H9 (cell line): ENCODE measurements at regions not wholly inside any gene's neighbourhood (a gene's known extent, or its start where the extent isn't known, plus 50 kb on each side); places are given as distances from the start of the nearest gene placed in this dataset.

Source experiments
- DNase-seq: peaks from one replicate; pipeline ENCODE4 v3.0.0-alpha.2; 2017
- H2AFZ ChIP-seq: one replicate; pipeline ENCODE4 v1.6.1; 2013; ENCODE audit warnings: mild to moderate bottlenecking, low read length, control low read depth, moderate library complexity
- H2AK5ac ChIP-seq: 2 replicates; pipeline ENCODE4 v1.6.1; 2013; ENCODE audit warnings: low read length, control low read depth, mixed read lengths; ENCODE audit not compliant: insufficient read length
- H2BK120ac ChIP-seq: one replicate; pipeline ENCODE4 v1.6.1; 2013; ENCODE audit warnings: low read depth, mild to moderate bottlenecking, low read length, control low read depth, inconsistent platforms; ENCODE audit not compliant: poor library complexity, severe bottlenecking
- H2BK12ac ChIP-seq: 2 replicates; pipeline ENCODE4 v1.6.1; 2013; ENCODE audit warnings: low read length, control low read depth, mixed read lengths, low read depth; ENCODE audit not compliant: insufficient read length
- H2BK15ac ChIP-seq: 2 replicates; pipeline ENCODE4 v1.6.1; 2013; ENCODE audit warnings: low read depth, low read length, control low read depth
- H2BK20ac ChIP-seq: one replicate; pipeline ENCODE4 v1.6.1; 2013; ENCODE audit warnings: low read depth, mild to moderate bottlenecking, low read length, control low read depth, inconsistent platforms; ENCODE audit not compliant: poor library complexity, severe bottlenecking
- H2BK5ac ChIP-seq: 2 replicates; pipeline ENCODE4 v1.6.1; 2013; ENCODE audit warnings: low read length, control low read depth, mixed read lengths; ENCODE audit not compliant: insufficient read length
- H3K14ac ChIP-seq: 2 replicates; pipeline ENCODE4 v1.6.1; 2013; ENCODE audit warnings: low read length, control low read depth; ENCODE audit not compliant: insufficient read depth
- H3K18ac ChIP-seq: 2 replicates; pipeline ENCODE4 v1.6.1; 2013; ENCODE audit warnings: low read depth, mild to moderate bottlenecking, mixed read lengths, low read length, control low read depth; ENCODE audit not compliant: insufficient read length
- H3K23ac ChIP-seq: 2 replicates; pipeline ENCODE4 v1.6.1; 2013; ENCODE audit warnings: low read length, control low read depth, mixed read lengths, low read depth; ENCODE audit not compliant: insufficient read length
- H3K23me2 ChIP-seq: 2 replicates; pipeline ENCODE4 v1.6.1; 2013; ENCODE audit warnings: low read depth, mild to moderate bottlenecking, mixed read lengths, low read length, control low read depth; ENCODE audit not compliant: insufficient read length, poor library complexity, severe bottlenecking
- H3K27ac ChIP-seq: 2 replicates; pipeline ENCODE4 v1.5.1; 2013; ENCODE audit warnings: low read length, control low read depth, mixed read lengths, low read depth; ENCODE audit not compliant: insufficient read length
- H3K27me3 ChIP-seq: 2 replicates; pipeline ENCODE4 v1.6.1; 2013; ENCODE audit warnings: low read length, control low read depth, inconsistent platforms; ENCODE audit not compliant: insufficient read depth
- H3K4ac ChIP-seq: 2 replicates; pipeline ENCODE4 v1.6.1; 2013; ENCODE audit warnings: low read depth, mild to moderate bottlenecking, control low read depth, inconsistent platforms, low read length, moderate library complexity
- H3K4me1 ChIP-seq: 2 replicates; pipeline ENCODE4 v1.6.1; 2013; ENCODE audit warnings: low read length, control low read depth, inconsistent platforms; ENCODE audit not compliant: insufficient read depth
- H3K4me2 ChIP-seq: 2 replicates; pipeline ENCODE4 v1.6.1; 2013; ENCODE audit warnings: low read length, control low read depth, mixed read lengths; ENCODE audit not compliant: insufficient read length, insufficient read depth
- H3K56ac ChIP-seq: 2 replicates; pipeline ENCODE4 v1.6.1; 2013; ENCODE audit warnings: low read depth, mild to moderate bottlenecking, mixed read lengths, low read length, control low read depth; ENCODE audit not compliant: insufficient read length
- H3K79me1 ChIP-seq: 2 replicates; pipeline ENCODE4 v1.6.1; 2013; ENCODE audit warnings: low read depth, mild to moderate bottlenecking, moderate library complexity, low read length, control low read depth, inconsistent platforms; ENCODE audit not compliant: insufficient read depth, poor library complexity, severe bottlenecking
- H3K79me2 ChIP-seq: 2 replicates; pipeline ENCODE4 v1.6.1; 2013; ENCODE audit warnings: low read length, control low read depth, inconsistent platforms; ENCODE audit not compliant: insufficient read depth
- H3K9ac ChIP-seq: 2 replicates; pipeline ENCODE4 v1.6.1; 2013; ENCODE audit warnings: low read length, control low read depth, mixed read lengths; ENCODE audit not compliant: insufficient read length; ENCODE audit errors: extremely low read depth
- H3K9me3 ChIP-seq: one replicate; pipeline ENCODE4 v1.6.1; 2013; ENCODE audit warnings: low read depth, low read length, inconsistent platforms; ENCODE audit not compliant: control insufficient read depth
- H3T11ph ChIP-seq: one replicate; pipeline ENCODE4 v1.6.1; 2013; ENCODE audit warnings: mild to moderate bottlenecking, low read length, control low read depth, inconsistent platforms
- H4K20me1 ChIP-seq: one replicate; pipeline ENCODE4 v1.6.1; 2013; ENCODE audit not compliant: control insufficient read depth, insufficient read length, insufficient read depth
- H4K5ac ChIP-seq: 2 replicates; pipeline ENCODE4 v1.6.1; 2013; ENCODE audit warnings: low read depth, mild to moderate bottlenecking, mixed read lengths, low read length, control low read depth; ENCODE audit not compliant: insufficient read length
- H4K8ac ChIP-seq: replicated peaks from 2 replicates; pipeline ENCODE4 v1.6.1; 2013; ENCODE audit warnings: low read length, control low read depth, mixed read lengths, low read depth; ENCODE audit not compliant: insufficient read length
- H4K91ac ChIP-seq: 2 replicates; pipeline ENCODE4 v1.6.1; 2013; ENCODE audit warnings: low read depth, mild to moderate bottlenecking, moderate library complexity, mixed read lengths, low read length, control low read depth; ENCODE audit not compliant: insufficient read length
- H3K27ac Mint-ChIP-seq, 3 experiments: 2 replicates in 2 of 3; 3 replicates in 1 of 3; pipeline ENCODE4 v1.8.0; 2020 to 2021; ENCODE audit warnings: mixed read lengths in 3 of 3, mild to moderate bottlenecking in 1 of 3, moderate library complexity in 1 of 3
- H3K27me3 Mint-ChIP-seq: 2 replicates; pipeline ENCODE4 v1.8.0; 2021; ENCODE audit warnings: low read depth, mild to moderate bottlenecking, moderate library complexity, mixed read lengths
- H3K36me3 Mint-ChIP-seq, 3 experiments: 2 replicates in 2 of 3; 3 replicates in 1 of 3; pipeline ENCODE4 v1.8.0; 2020 to 2021; ENCODE audit warnings: low read depth in 3 of 3, mixed read lengths in 3 of 3; ENCODE audit not compliant: insufficient read depth in 1 of 3
- H3K4me1 Mint-ChIP-seq, 2 experiments: 2 replicates each; pipeline ENCODE4 v1.8.0; 2020; ENCODE audit warnings: mixed read lengths in 2 of 2
- H3K4me3 Mint-ChIP-seq, 2 experiments: 2 replicates in 1 of 2; 3 replicates in 1 of 2; pipeline ENCODE4 v1.8.0; 2020 to 2021; ENCODE audit warnings: mild to moderate bottlenecking in 2 of 2, mixed read lengths in 2 of 2, moderate library complexity in 1 of 2
- H3K9me3 Mint-ChIP-seq, 2 experiments: 2 replicates in 1 of 2; 3 replicates in 1 of 2; pipeline ENCODE4 v1.8.0; 2020; ENCODE audit warnings: mild to moderate bottlenecking in 2 of 2, mixed read lengths in 2 of 2, moderate library complexity in 1 of 2
- CTCF ChIP-seq: fragments of 200-600 bp; sonication (generic); conservative IDR thresholded peaks from 3 replicates; pipeline ENCODE4 v1.8.0; 2021; ENCODE audit warnings: antibody characterized with exemption, mild to moderate bottlenecking
- WGBS: extraction: QIAGEN DNeasy Blood & Tissue Kit; methylation state at CpG from one replicate; pipeline ENCODE4 v1.1.7; 2013; ENCODE audit warnings: missing lambda C conversion rate, low lambda C conversion rate, mixed read lengths; ENCODE audit not compliant: insufficient read length; ENCODE audit errors: extremely low coverage; 5-methylcytosine and 5-hydroxymethylcytosine counted together

GRCh38 chr13:80865329-80865728, 524.4 kb upstream of the SPRY2 start:
- Histone ChIP-seq H2AFZ (no peak overlapping the region), H3K56ac (no peak overlapping the region), H2BK15ac (no peak overlapping the region), H3K9me3 (no peaks in the 10 kb centered on the region), H2BK12ac (no peak overlapping the region), H3T11ph (no peak overlapping the region), H2BK120ac (no peak overlapping the region), H3K14ac (no peak overlapping the region), H3K79me2 (no peaks in the 10 kb centered on the region), H3K23ac (no peak overlapping the region), H4K8ac (no peak overlapping the region), H3K9ac (no peak overlapping the region), H4K20me1 (no peaks in the 10 kb centered on the region), H2AK5ac (no peak overlapping the region), H4K91ac (no peak overlapping the region), H2BK5ac (no peak overlapping the region), H3K4ac (no peak overlapping the region), H4K5ac (no peak overlapping the region), H3K27ac (no peak overlapping the region), H3K23me2 (no peaks in the 10 kb centered on the region), H3K4me2 (no peak overlapping the region), H3K4me1 (no peaks in the 10 kb centered on the region), H3K27me3 (no peaks in the 10 kb centered on the region), H2BK20ac (no peak overlapping the region), H3K18ac (no peak overlapping the region), H3K79me1 (no peaks in the 10 kb centered on the region)
- WGBS: no CpG with 5 or more reads among the region's 1 CpG
- no peak overlapping the region for H3K4me3 Mint-ChIP-seq
- H3K27ac Mint-ChIP-seq: no peak overlapping the region
- H3K9me3 Mint-ChIP-seq: peaks cover 0 to 3% of the 10 kb centered on the region in 2 experiments; a peak in 3 of 5 replicates
- H3K27me3 Mint-ChIP-seq: no peaks in the 10 kb centered on the region
- peaks cover 3 to 7% of the 10 kb centered on the region in 2 experiments; a peak in 3 of 4 replicates for H3K4me1 Mint-ChIP-seq
- DNase-seq: no peak
- TF ChIP-seq CTCF: no peak
- 0 out of 7 replicates have a peak, but pooled peaks cover 0 to 4% (median 0%) of the 10 kb centered on the region in 3 experiments for H3K36me3 Mint-ChIP-seq
